GM19395 (cell line): ENCODE measurements at regions not wholly inside any gene's neighbourhood (a gene's known extent, or its start where the extent isn't known, plus 50 kb on each side); places are given as distances from the start of the nearest gene placed in this dataset.
A peak's percentile ranks its signal among the peaks of the same experiment; 100 is the strongest.
"Not testable (repeated sequence)": the region's sequence is repeated elsewhere in the genome, so short reads cannot be mapped to it uniquely, and the experiment has no call there.

Experiments used
- ATAC-seq: cut with Tn5 transposase; IDR thresholded peaks from one replicate; pipeline ENCODE4 v1.9.1; 2021; ENCODE audit warnings: mild to moderate bottlenecking, moderate library complexity; ENCODE audit not compliant: unreplicated experiment

GRCh38 chr1:146297781-146298574, 69.2 kb upstream of the NOTCH2NLA start:
- peak; percentile 56 for ATAC-seq

GRCh38 chr1:146292940-146293936, 64.4 kb upstream of the NOTCH2NLA start:
- peak; percentile 68 for ATAC-seq

DNA sequence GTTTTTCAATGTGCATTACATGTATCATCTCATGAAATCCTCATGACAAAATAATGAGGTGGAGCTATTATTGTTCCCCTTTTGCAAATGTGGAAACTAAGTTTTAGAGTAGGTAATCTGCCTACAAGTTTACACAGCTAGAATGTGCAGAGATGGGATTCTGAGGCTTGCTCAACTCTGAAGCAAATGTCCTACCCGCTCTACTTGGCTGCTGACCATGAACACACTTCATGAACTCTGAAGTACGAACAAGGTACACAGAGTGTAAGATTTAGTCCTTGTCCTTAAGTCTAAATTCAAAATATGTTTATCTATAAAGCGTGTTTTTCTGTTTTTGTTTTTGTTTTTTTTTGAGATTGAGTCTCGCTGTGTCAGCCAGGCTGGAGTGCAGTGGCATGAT, 63.6 kb upstream of the NOTCH2NLA start:
- not testable (repeated sequence) for ATAC-seq

DNA sequence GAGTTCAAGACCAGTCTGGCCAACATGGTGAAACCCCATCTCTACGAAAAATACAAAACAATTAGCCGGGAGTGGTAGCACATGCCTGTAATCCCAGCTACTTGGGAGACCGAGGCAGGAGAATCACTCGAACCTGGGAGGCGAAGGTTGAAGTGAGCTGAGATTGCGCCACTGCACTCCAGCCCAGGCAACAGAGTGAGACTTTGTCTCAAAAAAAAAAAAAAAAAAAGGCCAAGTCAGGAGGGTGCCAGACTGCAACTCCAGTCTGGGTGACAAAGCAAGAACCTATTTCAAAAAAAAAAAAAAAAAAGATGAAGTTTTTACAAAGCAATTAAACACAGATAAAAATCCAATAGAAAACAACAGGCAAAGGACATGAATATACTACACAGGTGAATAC, 59.1 kb upstream of the NOTCH2NLA start:
- ATAC-seq = not testable (repeated sequence)

GRCh38 chr1:146284760-146285159, 55.9 kb upstream of the NOTCH2NLA start:
- not testable (repeated sequence) for ATAC-seq

GRCh38 chr1:146283527-146283880, 54.7 kb upstream of the NOTCH2NLA start:
- peak; percentile 57 for ATAC-seq

- ATAC-seq = peak; percentile 83
Observed at GRCh38 chr1:146282807-146283526, 54.1 kb upstream of the NOTCH2NLA start.

DNA sequence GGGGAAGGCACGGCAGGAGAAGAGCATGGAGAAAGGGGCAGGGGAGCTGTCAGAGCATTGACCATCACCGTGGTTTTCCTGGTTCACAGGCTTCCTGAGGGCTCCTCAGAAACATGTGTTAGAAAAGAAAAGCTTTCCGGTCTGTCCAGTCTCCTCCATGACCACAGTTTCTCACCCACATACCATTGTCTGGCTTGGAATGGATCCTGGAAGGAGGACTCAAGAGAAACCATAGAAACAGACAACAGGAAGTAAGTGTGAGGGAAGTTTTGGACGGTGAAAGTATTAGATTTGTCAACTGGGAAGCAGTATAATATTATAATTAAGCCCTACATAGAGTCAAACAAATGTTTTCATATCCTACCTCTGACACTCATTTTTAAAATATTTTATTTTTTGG, 52.7 kb upstream of the NOTCH2NLA start:
- not testable (repeated sequence) for ATAC-seq

- ATAC-seq = not testable (repeated sequence)
Observed at GRCh38 chr1:146278758-146279157, 49.9 kb upstream of the NOTCH2NLA start.
